Neural cell (in vitro differentiated cells): ENCODE measurements at regions not wholly inside any gene's neighbourhood (a gene's known extent, or its start where the extent isn't known, plus 50 kb on each side); places are given as distances from the start of the nearest gene placed in this dataset.

Experiments used
- H2AFZ ChIP-seq: fragments of 200-600, 300-800 bp; sonication (generic), shearing (Covaris generic); 2 replicates; pipeline ENCODE4 v1.6.0; 2014; ENCODE audit warnings: low read depth, mild to moderate bottlenecking, antibody characterized with exemption, low read length, moderate library complexity
- H3F3A ChIP-seq: fragments of 200-600 bp; shearing (Covaris generic); 2 replicates; pipeline ENCODE4 v1.6.1; 2016; ENCODE audit warnings: mild to moderate bottlenecking, moderate library complexity, mixed read lengths, antibody characterized with exemption, low read length; ENCODE audit not compliant: insufficient read depth, poor library complexity, severe bottlenecking
- H3K27ac ChIP-seq: fragments of 200-600, 300-800 bp; sonication (generic), shearing (Covaris generic); 2 replicates; pipeline ENCODE4 v1.5.1; 2014; ENCODE audit warnings: mild to moderate bottlenecking, low read length, moderate library complexity
- H3K27me3 ChIP-seq: fragments of 300-800, 200-600 bp; sonication (generic), shearing (Covaris generic); 2 replicates; pipeline ENCODE4 v1.6.0; 2014; ENCODE audit warnings: mild to moderate bottlenecking, low read depth, low read length, moderate library complexity; ENCODE audit not compliant: insufficient read depth
- H3K36me3 ChIP-seq: fragments of 300-800, 200-600 bp; sonication (generic), shearing (Covaris generic); 2 replicates; pipeline ENCODE4 v1.5.1; 2014; ENCODE audit warnings: mild to moderate bottlenecking, antibody characterized with exemption, low read length, moderate library complexity; ENCODE audit not compliant: insufficient read depth
- H3K4me2 ChIP-seq: fragments of 300-800, 200-600 bp; sonication (generic), shearing (Covaris generic); 2 replicates; pipeline ENCODE4 v1.6.0; 2014; ENCODE audit warnings: mild to moderate bottlenecking, low read length
- H3K4me3 ChIP-seq: fragments of 300-800, 200-600 bp; sonication (generic), shearing (Covaris generic); 2 replicates; pipeline ENCODE4 v1.5.1; 2014; ENCODE audit warnings: mild to moderate bottlenecking, low read length, moderate library complexity
- H3K79me2 ChIP-seq: fragments of 200-600 bp; shearing (Covaris generic); replicated peaks from 2 replicates; pipeline ENCODE4 v1.6.0; 2014; ENCODE audit warnings: mild to moderate bottlenecking, low read length, moderate library complexity; ENCODE audit not compliant: insufficient read depth
- H3K9ac ChIP-seq: fragments of 300-800, 200-600 bp; sonication (generic), shearing (Covaris generic); 2 replicates; pipeline ENCODE4 v1.6.1; 2016; ENCODE audit warnings: mild to moderate bottlenecking, low read length, mixed read lengths
- H3K9me2 ChIP-seq: fragments of 200-600 bp; shearing (Covaris generic); 2 replicates; pipeline ENCODE4 v1.6.1; 2016; ENCODE audit warnings: mild to moderate bottlenecking, low read length, mixed read lengths; ENCODE audit not compliant: insufficient read depth
- H3K9me3 ChIP-seq: fragments of 200-600, 300-800 bp; sonication (generic), shearing (Covaris generic); 2 replicates; pipeline ENCODE4 v1.6.1; 2016; ENCODE audit warnings: mild to moderate bottlenecking, mixed run types, low read length, moderate library complexity, mixed read lengths
- H4K20me1 ChIP-seq: fragments of 200-600 bp; shearing (Covaris generic); 2 replicates; pipeline ENCODE4 v1.6.1; 2016; ENCODE audit warnings: mild to moderate bottlenecking, mixed run types; ENCODE audit not compliant: insufficient read depth
- EP300 ChIP-seq: fragments of 450-650 bp; conservative IDR thresholded peaks from 2 replicates; pipeline ENCODE4 v1.6.1; 2014; ENCODE audit warnings: antibody characterized with exemption, mild to moderate bottlenecking, moderate library complexity; ENCODE audit not compliant: poor library complexity, severe bottlenecking
- EZH2 ChIP-seq: fragments of 200-600, 300-800 bp; shearing (Covaris generic), sonication (generic); IDR thresholded peaks from 2 replicates; pipeline ENCODE4 v1.6.1; 2014; ENCODE audit warnings: antibody characterized with exemption, low read length, borderline replicate concordance, mild to moderate bottlenecking; ENCODE audit not compliant: insufficient read depth, poor library complexity, severe bottlenecking
- MXI1 ChIP-seq: fragments of 450-650 bp; conservative IDR thresholded peaks from 2 replicates; pipeline ENCODE4 v1.6.1; 2014; ENCODE audit warnings: antibody characterized with exemption, mild to moderate bottlenecking; ENCODE audit not compliant: poor library complexity, severe bottlenecking
- POLR2AphosphoS5 ChIP-seq: IDR thresholded peaks from 2 replicates; pipeline ENCODE4 v1.6.1; 2012
- RAD21 ChIP-seq: fragments of 450-650 bp; conservative IDR thresholded peaks from 2 replicates; pipeline ENCODE4 v1.6.1; 2014; ENCODE audit warnings: antibody characterized with exemption, mild to moderate bottlenecking, moderate library complexity
- SMC3 ChIP-seq: fragments of 450-650 bp; conservative IDR thresholded peaks from 2 replicates; pipeline ENCODE4 v1.6.1; 2014; ENCODE audit warnings: antibody characterized with exemption, mild to moderate bottlenecking, moderate library complexity; ENCODE audit not compliant: poor library complexity
- TAF1 ChIP-seq: IDR thresholded peaks from 2 replicates; pipeline ENCODE4 v1.6.1; 2012; ENCODE audit warnings: low read depth
- TF ChIP-seq, protein P1 (sequence below): IDR thresholded peaks from 2 replicates; pipeline ENCODE4 v1.6.1; 2012; ENCODE audit warnings: borderline replicate concordance
- TF ChIP-seq, protein P2 (sequence below): fragments of 450-650 bp; IDR thresholded peaks from 2 replicates; pipeline ENCODE4 v1.5.1; 2014; ENCODE audit warnings: antibody characterized with exemption, mild to moderate bottlenecking, moderate library complexity; ENCODE audit not compliant: poor library complexity, severe bottlenecking

GRCh38 chr1:217274416-217274815 lies 356.5 kb downstream of the GPATCH2 start:
- Histone ChIP-seq H3K4me2 (no peak overlapping the region), H3K9me2 (no peaks in the 10 kb centered on the region), H4K20me1 (no peaks in the 10 kb centered on the region), H3F3A (no peaks in the 10 kb centered on the region), H3K36me3 (no peaks in the 10 kb centered on the region), H3K27me3 (no peaks in the 10 kb centered on the region), H3K27ac (no peak overlapping the region), H2AFZ (no peak overlapping the region), H3K9ac (no peak overlapping the region), H3K4me3 (no peak overlapping the region), H3K79me2 (no peaks in the 10 kb centered on the region), H3K9me3 (no peaks in the 10 kb centered on the region)
- TF ChIP-seq MXI1 = no peak
- TF ChIP-seq, protein P1, sequence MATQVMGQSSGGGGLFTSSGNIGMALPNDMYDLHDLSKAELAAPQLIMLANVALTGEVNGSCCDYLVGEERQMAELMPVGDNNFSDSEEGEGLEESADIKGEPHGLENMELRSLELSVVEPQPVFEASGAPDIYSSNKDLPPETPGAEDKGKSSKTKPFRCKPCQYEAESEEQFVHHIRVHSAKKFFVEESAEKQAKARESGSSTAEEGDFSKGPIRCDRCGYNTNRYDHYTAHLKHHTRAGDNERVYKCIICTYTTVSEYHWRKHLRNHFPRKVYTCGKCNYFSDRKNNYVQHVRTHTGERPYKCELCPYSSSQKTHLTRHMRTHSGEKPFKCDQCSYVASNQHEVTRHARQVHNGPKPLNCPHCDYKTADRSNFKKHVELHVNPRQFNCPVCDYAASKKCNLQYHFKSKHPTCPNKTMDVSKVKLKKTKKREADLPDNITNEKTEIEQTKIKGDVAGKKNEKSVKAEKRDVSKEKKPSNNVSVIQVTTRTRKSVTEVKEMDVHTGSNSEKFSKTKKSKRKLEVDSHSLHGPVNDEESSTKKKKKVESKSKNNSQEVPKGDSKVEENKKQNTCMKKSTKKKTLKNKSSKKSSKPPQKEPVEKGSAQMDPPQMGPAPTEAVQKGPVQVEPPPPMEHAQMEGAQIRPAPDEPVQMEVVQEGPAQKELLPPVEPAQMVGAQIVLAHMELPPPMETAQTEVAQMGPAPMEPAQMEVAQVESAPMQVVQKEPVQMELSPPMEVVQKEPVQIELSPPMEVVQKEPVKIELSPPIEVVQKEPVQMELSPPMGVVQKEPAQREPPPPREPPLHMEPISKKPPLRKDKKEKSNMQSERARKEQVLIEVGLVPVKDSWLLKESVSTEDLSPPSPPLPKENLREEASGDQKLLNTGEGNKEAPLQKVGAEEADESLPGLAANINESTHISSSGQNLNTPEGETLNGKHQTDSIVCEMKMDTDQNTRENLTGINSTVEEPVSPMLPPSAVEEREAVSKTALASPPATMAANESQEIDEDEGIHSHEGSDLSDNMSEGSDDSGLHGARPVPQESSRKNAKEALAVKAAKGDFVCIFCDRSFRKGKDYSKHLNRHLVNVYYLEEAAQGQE = no peak
- no peak for TF ChIP-seq TAF1
- no peak for TF ChIP-seq SMC3
- TF ChIP-seq, protein P2, sequence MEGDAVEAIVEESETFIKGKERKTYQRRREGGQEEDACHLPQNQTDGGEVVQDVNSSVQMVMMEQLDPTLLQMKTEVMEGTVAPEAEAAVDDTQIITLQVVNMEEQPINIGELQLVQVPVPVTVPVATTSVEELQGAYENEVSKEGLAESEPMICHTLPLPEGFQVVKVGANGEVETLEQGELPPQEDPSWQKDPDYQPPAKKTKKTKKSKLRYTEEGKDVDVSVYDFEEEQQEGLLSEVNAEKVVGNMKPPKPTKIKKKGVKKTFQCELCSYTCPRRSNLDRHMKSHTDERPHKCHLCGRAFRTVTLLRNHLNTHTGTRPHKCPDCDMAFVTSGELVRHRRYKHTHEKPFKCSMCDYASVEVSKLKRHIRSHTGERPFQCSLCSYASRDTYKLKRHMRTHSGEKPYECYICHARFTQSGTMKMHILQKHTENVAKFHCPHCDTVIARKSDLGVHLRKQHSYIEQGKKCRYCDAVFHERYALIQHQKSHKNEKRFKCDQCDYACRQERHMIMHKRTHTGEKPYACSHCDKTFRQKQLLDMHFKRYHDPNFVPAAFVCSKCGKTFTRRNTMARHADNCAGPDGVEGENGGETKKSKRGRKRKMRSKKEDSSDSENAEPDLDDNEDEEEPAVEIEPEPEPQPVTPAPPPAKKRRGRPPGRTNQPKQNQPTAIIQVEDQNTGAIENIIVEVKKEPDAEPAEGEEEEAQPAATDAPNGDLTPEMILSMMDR = no peak
- no peak for TF ChIP-seq EP300
- no peak for TF ChIP-seq RAD21
- no peak for TF ChIP-seq EZH2
- TF ChIP-seq POLR2AphosphoS5 = no peak

DNA sequence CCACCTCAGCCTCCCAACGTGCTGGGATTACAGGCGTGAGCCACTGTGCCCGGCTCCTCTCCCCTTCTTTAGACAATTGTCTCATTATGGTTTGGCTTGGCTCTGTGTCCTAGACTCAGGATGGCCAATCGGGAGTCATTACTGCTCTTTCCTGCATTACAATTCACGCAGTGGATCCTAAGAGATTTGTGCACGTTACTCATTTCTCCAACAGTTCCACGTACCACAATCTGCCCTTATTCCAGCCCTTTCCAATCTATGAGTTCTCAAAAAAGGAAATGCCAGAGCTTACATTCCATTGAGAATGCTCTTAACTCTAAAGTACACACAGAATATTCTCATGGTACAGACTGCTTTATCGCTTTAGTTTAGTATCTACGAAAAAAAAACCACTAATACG lies 357.0 kb downstream of the GPATCH2 start:
- no peak overlapping the region for H3K27ac ChIP-seq
- H3K27me3 ChIP-seq = no peaks in the 10 kb centered on the region
- no peak overlapping the region for H2AFZ ChIP-seq
- no peaks in the 10 kb centered on the region for H3K9me2 ChIP-seq
- no peaks in the 10 kb centered on the region for H4K20me1 ChIP-seq
- TF ChIP-seq, protein P1 = no peak
- TF ChIP-seq TAF1 (no peak), POLR2AphosphoS5 (no peak), EP300 (no peak), MXI1 (no peak), EZH2 (no peak), RAD21 (no peak), SMC3 (no peak)
- TF ChIP-seq, protein P2 = no peak
- no peak overlapping the region for H3K4me3 ChIP-seq
- H3K36me3 ChIP-seq = no peaks in the 10 kb centered on the region
- H3K4me2 ChIP-seq = no peak overlapping the region
- no peak overlapping the region for H3K9ac ChIP-seq
- no peaks in the 10 kb centered on the region for H3K79me2 ChIP-seq
- H3F3A ChIP-seq = no peaks in the 10 kb centered on the region
- H3K9me3 ChIP-seq = no peaks in the 10 kb centered on the region
